Glomerular visceral epithelial cell (primary cell): ENCODE measurements at regions not wholly inside any gene's neighbourhood (a gene's known extent, or its start where the extent isn't known, plus 50 kb on each side); places are given as distances from the start of the nearest gene placed in this dataset.

ENCODE experiments used
- DNase-seq: peaks from one replicate; pipeline ENCODE4 v3.0.0-alpha.2; 2016; ENCODE audit errors: extremely low spot score

GRCh38 chr1:114314576-114314975 lies 160.9 kb upstream of the SYT6 start:
- no peak for DNase-seq

- peak; percentile 69 for DNase-seq
Observed at GRCh38 chr1:114314098-114314497, 160.4 kb upstream of the SYT6 start.

GRCh38 chr1:114310695-114311271 lies 157.1 kb upstream of the SYT6 start:
- peak; percentile 82 for DNase-seq

- DNase-seq, result peak; percentile 46
Observed at GRCh38 chr1:114302821-114303220, 149.2 kb upstream of the SYT6 start.

- no peak for DNase-seq
Observed at GRCh38 chr1:114299331-114299975, 145.8 kb upstream of the SYT6 start.

GRCh38 chr1:114298008-114298407 lies 144.3 kb upstream of the SYT6 start:
- no peak for DNase-seq

- DNase-seq, result no peak
Observed at GRCh38 chr1:114296413-114296812, 142.7 kb upstream of the SYT6 start.

- DNase-seq, result no peak
Observed at GRCh38 chr1:114295321-114295720, 141.7 kb upstream of the SYT6 start.

GRCh38 chr1:114292835-114293234 lies 139.2 kb upstream of the SYT6 start:
- no peak for DNase-seq

- DNase-seq, result no peak
Observed at GRCh38 chr1:114292194-114292593, 138.5 kb upstream of the SYT6 start.

- DNase-seq, result no peak
Observed at GRCh38 chr1:114290776-114291175, 137.1 kb upstream of the SYT6 start.

GRCh38 chr1:114290341-114290740 lies 136.7 kb upstream of the SYT6 start:
- no peak for DNase-seq

GRCh38 chr1:114289824-114290223 lies 136.2 kb upstream of the SYT6 start:
- DNase-seq, result no peak

- no peak for DNase-seq
Observed at GRCh38 chr1:114289306-114289705, 135.6 kb upstream of the SYT6 start.

- no peak for DNase-seq
Observed at GRCh38 chr1:114286960-114287359, 133.3 kb upstream of the SYT6 start.

GRCh38 chr1:114286179-114286578 lies 132.5 kb upstream of the SYT6 start:
- no peak for DNase-seq

GRCh38 chr1:114282751-114283403 lies 129.2 kb upstream of the SYT6 start:
- DNase-seq, result peak; percentile 83

- no peak for DNase-seq
Observed at GRCh38 chr1:114278911-114279310, 125.2 kb upstream of the SYT6 start.

GRCh38 chr1:114278430-114278829 lies 124.8 kb upstream of the SYT6 start:
- DNase-seq, result no peak

GRCh38 chr1:114274621-114275317 lies 121.1 kb upstream of the SYT6 start:
- no peak for DNase-seq

GRCh38 chr1:114272593-114272992 lies 118.9 kb upstream of the SYT6 start:
- DNase-seq, result no peak

GRCh38 chr1:114270718-114271117 lies 117.0 kb upstream of the SYT6 start:
- no peak for DNase-seq

GRCh38 chr1:114270282-114270681 lies 116.6 kb upstream of the SYT6 start:
- peak; percentile 17 for DNase-seq
